CD4-positive, CD25-positive, alpha-beta regulatory T cell (primary cell): ENCODE measurements at regions not wholly inside any gene's neighbourhood (a gene's known extent, or its start where the extent isn't known, plus 50 kb on each side); places are given as distances from the start of the nearest gene placed in this dataset.
A peak's percentile ranks its signal among the peaks of the same experiment; 100 is the strongest.

Experiments
- ATAC-seq, 2 donors: fragments of 150-1000 bp; cut with Tn5 transposase; one replicate each; pipeline ENCODE4 v1.10.0; 2021; ENCODE audit warnings: low read depth in 2 of 2, moderate number of reproducible peaks in 2 of 2, moderate library complexity in 1 of 2
- DNase-seq, 3 donors: peaks; one replicate each; pipeline versions ENCODE4 v3.0.0 to v3.0.0-alpha.2; 2012 to 2022; ENCODE audit warnings: mixed read lengths in 1 of 3
- H3K27ac ChIP-seq: one replicate; pipeline ENCODE4 v1.7.0; 2013; ENCODE audit warnings: mild to moderate bottlenecking, low read length; ENCODE audit not compliant: insufficient read depth, poor library complexity, severe bottlenecking
- H3K27me3 ChIP-seq: one replicate; pipeline ENCODE4 v1.7.0; 2013; ENCODE audit warnings: low read length; ENCODE audit not compliant: control insufficient read depth, insufficient read depth
- H3K36me3 ChIP-seq: one replicate; pipeline ENCODE4 v1.7.0; 2013; ENCODE audit warnings: mild to moderate bottlenecking, low read length, moderate library complexity; ENCODE audit not compliant: control insufficient read depth, insufficient read depth
- H3K4me1 ChIP-seq: 2 replicates; pipeline ENCODE4 v1.7.0; 2013; ENCODE audit warnings: mild to moderate bottlenecking, low read length; ENCODE audit not compliant: insufficient read depth, control insufficient read depth, poor library complexity, severe bottlenecking
- H3K4me3 ChIP-seq: one replicate; pipeline ENCODE4 v1.7.0; 2013; ENCODE audit warnings: low read depth, mild to moderate bottlenecking, low read length, moderate library complexity
- H3K9me3 ChIP-seq, 2 experiments: 1 replicate in 1 of 2; 2 replicates in 1 of 2; pipeline ENCODE4 v1.7.0; 2013; ENCODE audit warnings: low read length in 2 of 2, mild to moderate bottlenecking in 1 of 2, moderate library complexity in 1 of 2; ENCODE audit not compliant: control insufficient read depth in 2 of 2
- H3K27ac Mint-ChIP-seq, 3 donors: one replicate each; pipeline ENCODE4 v1.8.0; 2020 to 2022; ENCODE audit warnings: mild to moderate bottlenecking in 3 of 3, mixed read lengths in 3 of 3, moderate library complexity in 2 of 3
- H3K27me3 Mint-ChIP-seq: one replicate; pipeline ENCODE4 v1.8.0; 2022; ENCODE audit warnings: mild to moderate bottlenecking, mixed read lengths
- H3K36me3 Mint-ChIP-seq: one replicate; pipeline ENCODE4 v1.8.0; 2020; ENCODE audit warnings: mixed read lengths
- H3K4me1 Mint-ChIP-seq, 4 donors: one replicate each; pipeline ENCODE4 v1.8.0; 2020 to 2022; ENCODE audit warnings: mixed read lengths in 4 of 4, mild to moderate bottlenecking in 1 of 4
- H3K4me3 Mint-ChIP-seq, 4 donors: one replicate each; pipeline ENCODE4 v1.8.0; 2020 to 2022; ENCODE audit warnings: mild to moderate bottlenecking in 4 of 4, mixed read lengths in 4 of 4, moderate library complexity in 3 of 4
- H3K9me3 Mint-ChIP-seq, 7 donors: one replicate each; pipeline ENCODE4 v1.8.0; 2020 to 2022; ENCODE audit warnings: mixed read lengths in 7 of 7, mild to moderate bottlenecking in 3 of 7, moderate library complexity in 2 of 7

- no peaks in the 10 kb centered on the region for H3K27me3 Mint-ChIP-seq
- no peak overlapping the region for H3K4me3 ChIP-seq
- H3K4me1 Mint-ChIP-seq, result no peaks in the 10 kb centered on the region
- no peak overlapping the region for H3K27ac Mint-ChIP-seq
- no peak overlapping the region for H3K27ac ChIP-seq
- peaks cover 0 to 3% (median 0%) of the 10 kb centered on the region in 7 donors for H3K9me3 Mint-ChIP-seq
- DNase-seq (no peak), ATAC-seq (no peak)
- H3K4me3 Mint-ChIP-seq, result no peak overlapping the region
- H3K36me3 Mint-ChIP-seq, result no peaks in the 10 kb centered on the region
- H3K9me3 ChIP-seq, result no peaks in the 10 kb centered on the region
- no peaks in the 10 kb centered on the region for H3K36me3 ChIP-seq
- no peaks in the 10 kb centered on the region for H3K27me3 ChIP-seq
- no peaks in the 10 kb centered on the region for H3K4me1 ChIP-seq
These were observed 139.8 kb upstream of the HNMT start for GRCh38 chr2:137824501-137824900.

- Histone ChIP-seq H3K4me3 (no peak overlapping the region), H3K4me1 (no peaks in the 10 kb centered on the region), H3K9me3 (no peaks in the 10 kb centered on the region), H3K27ac (no peak overlapping the region), H3K27me3 (no peaks in the 10 kb centered on the region), H3K36me3 (no peaks in the 10 kb centered on the region)
- DNase-seq (no peak), ATAC-seq (no peak)
- H3K9me3 Mint-ChIP-seq, result peaks cover 0 to 3% (median 0%) of the 10 kb centered on the region in 7 donors
- no peaks in the 10 kb centered on the region for H3K4me1 Mint-ChIP-seq
- no peaks in the 10 kb centered on the region for H3K27me3 Mint-ChIP-seq
- no peak overlapping the region for H3K4me3 Mint-ChIP-seq
- H3K36me3 Mint-ChIP-seq, result no peaks in the 10 kb centered on the region
- no peak overlapping the region for H3K27ac Mint-ChIP-seq
These were observed 137.6 kb upstream of the HNMT start for GRCh38 chr2:137826373-137827372.

- H3K4me3 ChIP-seq, result no peak overlapping the region
- DNase-seq, result no peak
- no peaks in the 10 kb centered on the region for H3K4me1 ChIP-seq
- H3K36me3 ChIP-seq, result no peaks in the 10 kb centered on the region
- Mint-ChIP-seq H3K36me3 (no peaks in the 10 kb centered on the region), H3K27me3 (no peaks in the 10 kb centered on the region), H3K27ac (no peak overlapping the region), H3K4me3 (no peak overlapping the region), H3K9me3 (no peaks in the 10 kb centered on the region), H3K4me1 (no peaks in the 10 kb centered on the region)
- H3K27me3 ChIP-seq, result no peaks in the 10 kb centered on the region
- no peak overlapping the region for H3K27ac ChIP-seq
- no peak for ATAC-seq
- H3K9me3 ChIP-seq, result no peaks in the 10 kb centered on the region
These were observed 135.6 kb upstream of the HNMT start for GRCh38 chr2:137828624-137829023.

- Mint-ChIP-seq H3K9me3 (no peaks in the 10 kb centered on the region), H3K4me1 (no peaks in the 10 kb centered on the region), H3K27me3 (no peaks in the 10 kb centered on the region), H3K36me3 (no peaks in the 10 kb centered on the region), H3K4me3 (no peak overlapping the region), H3K27ac (no peak overlapping the region)
- Histone ChIP-seq H3K9me3 (no peaks in the 10 kb centered on the region), H3K36me3 (no peaks in the 10 kb centered on the region), H3K4me1 (no peaks in the 10 kb centered on the region), H3K27ac (no peak overlapping the region), H3K27me3 (no peaks in the 10 kb centered on the region), H3K4me3 (no peak overlapping the region)
- DNase-seq (no peak), ATAC-seq (no peak)
These were observed 135.0 kb upstream of the HNMT start for GRCh38 chr2:137829251-137829650.

- ATAC-seq (no peak), DNase-seq (no peak)
- H3K4me3 Mint-ChIP-seq, result no peak overlapping the region
- no peak overlapping the region for H3K4me3 ChIP-seq
- no peaks in the 10 kb centered on the region for H3K36me3 Mint-ChIP-seq
- H3K27ac ChIP-seq, result no peak overlapping the region
- H3K27me3 Mint-ChIP-seq, result peaks cover 8% of the 10 kb centered on the region
- H3K27me3 ChIP-seq, result no peaks in the 10 kb centered on the region
- no peaks in the 10 kb centered on the region for H3K36me3 ChIP-seq
- H3K9me3 Mint-ChIP-seq, result no peaks in the 10 kb centered on the region
- peaks cover 0 to 4% (median 0%) of the 10 kb centered on the region in 4 donors for H3K4me1 Mint-ChIP-seq
- no peak overlapping the region for H3K27ac Mint-ChIP-seq
- no peaks in the 10 kb centered on the region for H3K9me3 ChIP-seq
- no peaks in the 10 kb centered on the region for H3K4me1 ChIP-seq
These were observed 129.4 kb upstream of the HNMT start for GRCh38 chr2:137834760-137835379.

GRCh38 chr2:137836671-137837070 is 127.6 kb upstream of the HNMT start:
- Mint-ChIP-seq H3K9me3 (no peaks in the 10 kb centered on the region), H3K4me3 (no peak overlapping the region), H3K27me3 (peaks cover 8% of the 10 kb centered on the region), H3K27ac (no peak overlapping the region), H3K4me1 (peaks cover 0 to 4% (median 0%) of the 10 kb centered on the region in 4 donors), H3K36me3 (no peaks in the 10 kb centered on the region)
- Histone ChIP-seq H3K4me1 (no peaks in the 10 kb centered on the region), H3K4me3 (no peak overlapping the region), H3K9me3 (no peaks in the 10 kb centered on the region), H3K27me3 (no peaks in the 10 kb centered on the region), H3K36me3 (no peaks in the 10 kb centered on the region), H3K27ac (no peak overlapping the region)
- DNase-seq (no peak), ATAC-seq (peak in 1 of 2 donors; percentile 25)

GRCh38 chr2:137837830-137838229 is 126.4 kb upstream of the HNMT start:
- peaks cover 8% of the 10 kb centered on the region for H3K27me3 Mint-ChIP-seq

More at GRCh38 chr2:137837830-137838229, 126.4 kb upstream of the HNMT start:
- Mint-ChIP-seq H3K36me3 (no peaks in the 10 kb centered on the region), H3K27ac (no peak overlapping the region), H3K9me3 (no peaks in the 10 kb centered on the region), H3K4me1 (peaks cover 0 to 4% (median 0%) of the 10 kb centered on the region in 4 donors), H3K4me3 (no peak overlapping the region)
- no peaks in the 10 kb centered on the region for H3K27me3 ChIP-seq
- no peaks in the 10 kb centered on the region for H3K36me3 ChIP-seq
- H3K9me3 ChIP-seq, result no peaks in the 10 kb centered on the region
- DNase-seq (no peak), ATAC-seq (no peak)
- no peaks in the 10 kb centered on the region for H3K4me1 ChIP-seq
- H3K27ac ChIP-seq, result no peak overlapping the region
- H3K4me3 ChIP-seq, result no peak overlapping the region
